Thoracic aorta (tissue), 2 donors: ENCODE measurements at regions not wholly inside any gene's neighbourhood (a gene's known extent, or its start where the extent isn't known, plus 50 kb on each side); places are given as distances from the start of the nearest gene placed in this dataset.

Experiments
- ATAC-seq: fragments of 150-250 bp; one replicate; pipeline ENCODE4 v1.8.0; 2017; ENCODE audit warnings: low read depth; ENCODE audit not compliant: insufficient number of reproducible peaks, low FRiP score
- DNase-seq: peaks from one replicate; pipeline ENCODE4 v3.0.0-alpha.2; 2020; ENCODE audit warnings: low spot score
- H3K27ac ChIP-seq, 2 donors: fragments of 200-600 bp; sonication (generic); 1 replicate in 1 of 2; 2 replicates in 1 of 2; pipeline ENCODE4 v1.5.1; 2016; ENCODE audit warnings: mild to moderate bottlenecking in 2 of 2, moderate library complexity in 2 of 2
- H3K27me3 ChIP-seq: fragments of 200-600 bp; sonication (generic); replicated peaks from 2 replicates; pipeline ENCODE4 v1.6.0; 2016; ENCODE audit warnings: mild to moderate bottlenecking; ENCODE audit not compliant: insufficient read depth
- H3K36me3 ChIP-seq: fragments of 200-600 bp; sonication (generic); one replicate; pipeline ENCODE4 v1.5.1; 2016
- H3K4me1 ChIP-seq, 2 donors: fragments of 200-600 bp; sonication (generic); 1 replicate in 1 of 2; 2 replicates in 1 of 2; pipeline versions ENCODE4 v1.5.1 to v1.6.0; 2016; ENCODE audit warnings: low read depth in 2 of 2, mild to moderate bottlenecking in 1 of 2; ENCODE audit not compliant: control insufficient read depth in 1 of 2
- H3K4me3 ChIP-seq: fragments of 200-600 bp; sonication (generic); 2 replicates; pipeline ENCODE4 v1.5.1; 2016; ENCODE audit warnings: mild to moderate bottlenecking
- H3K9me3 ChIP-seq: fragments of 200-600 bp; sonication (generic); 2 replicates; pipeline ENCODE4 v1.5.1; 2016
- TF ChIP-seq, protein P1 (sequence below): fragments of 200-600 bp; sonication (generic); IDR thresholded peaks from one replicate; pipeline ENCODE4 v1.5.1; 2019; ENCODE audit warnings: antibody characterized with exemption

DNA sequence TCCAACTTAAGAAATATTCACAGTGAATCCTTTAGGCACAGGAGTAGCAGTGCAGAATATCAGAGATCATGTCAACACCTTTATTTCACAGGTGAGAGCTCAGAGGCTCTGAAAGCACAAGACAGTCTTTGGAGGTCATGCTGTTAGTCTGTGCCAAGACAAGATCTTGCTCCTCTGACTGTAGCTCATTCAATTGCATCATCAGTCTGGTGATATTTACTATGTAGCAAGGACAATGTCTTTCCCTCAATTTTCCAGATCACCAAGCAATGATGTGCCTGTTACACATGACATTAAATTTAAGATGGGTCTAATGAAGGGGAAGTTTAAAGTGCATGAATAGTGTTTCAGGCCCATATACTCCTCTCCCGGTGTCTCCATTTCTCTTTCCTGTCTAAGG lies 277.5 kb downstream of the IL15 start:
- ATAC-seq = no peak

DNA sequence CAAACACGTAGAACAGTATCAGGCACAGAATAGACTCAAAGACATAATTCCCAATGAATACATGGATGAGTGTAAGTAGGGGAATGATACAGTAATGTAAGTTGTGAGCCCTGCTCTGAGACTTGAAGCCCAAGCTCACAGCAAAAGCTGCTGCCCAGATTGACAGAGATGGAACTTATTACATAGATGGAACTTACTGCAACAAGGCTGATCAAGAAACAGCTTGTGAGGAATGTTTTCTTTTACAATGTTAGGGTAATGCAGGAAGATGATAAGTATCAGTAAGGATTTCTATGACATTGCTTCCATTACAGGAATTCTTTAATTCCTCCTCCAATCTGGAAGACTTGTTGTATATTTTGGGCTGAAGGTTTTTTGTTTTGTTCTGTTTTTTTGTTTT lies 278.4 kb downstream of the IL15 start:
- Histone ChIP-seq H3K4me3 (no peak overlapping the region), H3K27ac (no peak overlapping the region), H3K4me1 (no peaks in the 10 kb centered on the region), H3K27me3 (no peaks in the 10 kb centered on the region), H3K36me3 (no peaks in the 10 kb centered on the region), H3K9me3 (no peaks in the 10 kb centered on the region)
- ATAC-seq = no peak
- TF ChIP-seq, protein P1, sequence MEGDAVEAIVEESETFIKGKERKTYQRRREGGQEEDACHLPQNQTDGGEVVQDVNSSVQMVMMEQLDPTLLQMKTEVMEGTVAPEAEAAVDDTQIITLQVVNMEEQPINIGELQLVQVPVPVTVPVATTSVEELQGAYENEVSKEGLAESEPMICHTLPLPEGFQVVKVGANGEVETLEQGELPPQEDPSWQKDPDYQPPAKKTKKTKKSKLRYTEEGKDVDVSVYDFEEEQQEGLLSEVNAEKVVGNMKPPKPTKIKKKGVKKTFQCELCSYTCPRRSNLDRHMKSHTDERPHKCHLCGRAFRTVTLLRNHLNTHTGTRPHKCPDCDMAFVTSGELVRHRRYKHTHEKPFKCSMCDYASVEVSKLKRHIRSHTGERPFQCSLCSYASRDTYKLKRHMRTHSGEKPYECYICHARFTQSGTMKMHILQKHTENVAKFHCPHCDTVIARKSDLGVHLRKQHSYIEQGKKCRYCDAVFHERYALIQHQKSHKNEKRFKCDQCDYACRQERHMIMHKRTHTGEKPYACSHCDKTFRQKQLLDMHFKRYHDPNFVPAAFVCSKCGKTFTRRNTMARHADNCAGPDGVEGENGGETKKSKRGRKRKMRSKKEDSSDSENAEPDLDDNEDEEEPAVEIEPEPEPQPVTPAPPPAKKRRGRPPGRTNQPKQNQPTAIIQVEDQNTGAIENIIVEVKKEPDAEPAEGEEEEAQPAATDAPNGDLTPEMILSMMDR = no peak
- no peak for DNase-seq

More for the DNA sequence above, 277.5 kb downstream of the IL15 start:
- Histone ChIP-seq H3K4me3 (no peak overlapping the region), H3K27me3 (no peaks in the 10 kb centered on the region), H3K27ac (no peak overlapping the region), H3K36me3 (no peaks in the 10 kb centered on the region), H3K9me3 (no peaks in the 10 kb centered on the region), H3K4me1 (no peaks in the 10 kb centered on the region)
- TF ChIP-seq, protein P1 = no peak
- no peak for DNase-seq

DNA sequence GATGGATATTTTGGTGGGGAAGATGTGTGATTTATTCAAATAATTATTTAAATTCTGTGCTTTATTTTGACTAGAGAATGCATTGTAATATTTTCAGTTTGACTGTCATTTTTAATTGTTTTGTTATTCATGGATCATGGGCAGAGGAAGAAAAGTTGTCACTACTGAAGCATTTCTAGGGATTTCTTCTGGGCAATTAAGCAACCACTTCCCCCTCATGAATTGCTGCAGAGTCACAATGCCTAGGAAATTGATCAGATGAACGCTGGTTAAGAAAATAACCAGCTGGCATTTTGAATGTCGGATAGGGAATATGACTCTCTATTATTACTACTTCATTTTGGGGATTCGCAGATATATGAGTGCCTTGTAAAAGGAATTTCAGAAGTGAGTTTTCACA lies 283.3 kb downstream of the IL15 start:
- H3K27ac ChIP-seq = no peak overlapping the region
- ATAC-seq (no peak), DNase-seq (no peak)
- no peak overlapping the region for H3K4me3 ChIP-seq
- peaks cover 0 to 3% of the 10 kb centered on the region in 2 donors for H3K4me1 ChIP-seq
- TF ChIP-seq, protein P1 = no peak
- H3K9me3 ChIP-seq = no peaks in the 10 kb centered on the region
- no peaks in the 10 kb centered on the region for H3K36me3 ChIP-seq
- H3K27me3 ChIP-seq = no peaks in the 10 kb centered on the region

DNA sequence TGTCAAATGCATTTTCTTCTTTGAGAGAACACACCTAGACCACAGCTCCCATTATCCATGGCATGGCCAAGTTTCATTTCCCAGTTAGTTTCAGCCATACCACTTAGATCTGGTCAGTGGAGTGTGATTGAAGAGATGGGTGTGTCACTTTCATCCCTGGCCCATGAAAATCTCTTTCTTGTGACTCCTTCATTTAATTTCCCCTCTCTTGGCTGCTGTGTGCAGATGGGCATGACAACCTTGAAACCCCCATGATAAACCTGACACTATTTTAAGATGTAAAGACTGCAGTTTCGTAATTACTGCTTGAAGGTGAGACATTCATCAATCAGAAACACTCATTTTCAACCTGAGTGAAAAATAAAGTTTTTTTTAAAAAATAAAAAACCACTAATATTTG lies 284.9 kb downstream of the IL15 start:
- no peaks in the 10 kb centered on the region for H3K36me3 ChIP-seq
- H3K27ac ChIP-seq = no peak overlapping the region
- no peaks in the 10 kb centered on the region for H3K27me3 ChIP-seq
- no peaks in the 10 kb centered on the region for H3K9me3 ChIP-seq
- peaks cover 0 to 3% of the 10 kb centered on the region in 2 donors for H3K4me1 ChIP-seq
- ATAC-seq (no peak), DNase-seq (no peak)
- TF ChIP-seq, protein P1 = no peak
- no peak overlapping the region for H3K4me3 ChIP-seq

DNA sequence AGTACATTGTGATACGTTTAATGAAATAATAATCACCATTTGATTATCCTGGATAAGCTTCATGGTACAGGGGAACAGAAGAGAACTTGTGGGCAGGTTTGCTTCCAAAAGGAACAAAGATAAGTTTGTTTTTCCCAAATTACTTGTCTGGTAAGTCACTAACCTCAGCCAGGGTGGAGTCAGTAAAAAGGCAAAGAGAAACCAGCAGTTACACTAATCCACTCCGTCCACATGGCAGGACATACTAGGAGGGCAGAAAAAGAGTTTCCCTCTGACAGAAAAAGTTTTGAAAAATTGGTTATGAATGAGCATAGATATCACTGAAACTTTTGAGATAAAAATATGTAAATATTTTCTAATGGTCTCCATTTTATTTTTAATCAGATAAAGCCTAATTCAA lies 285.9 kb downstream of the IL15 start:
- Histone ChIP-seq H3K4me3 (no peak overlapping the region), H3K27ac (no peak overlapping the region), H3K36me3 (no peaks in the 10 kb centered on the region), H3K4me1 (peaks cover 0 to 3% of the 10 kb centered on the region in 2 donors), H3K9me3 (no peaks in the 10 kb centered on the region), H3K27me3 (no peaks in the 10 kb centered on the region)
- DNase-seq (no peak), ATAC-seq (no peak)
- TF ChIP-seq, protein P1 = no peak
